ENCODE measurements at regions not wholly inside any gene's neighbourhood (a gene's known extent, or its start where the extent isn't known, plus 50 kb on each side); places are given as distances from the start of the nearest gene placed in this dataset.

DNA sequence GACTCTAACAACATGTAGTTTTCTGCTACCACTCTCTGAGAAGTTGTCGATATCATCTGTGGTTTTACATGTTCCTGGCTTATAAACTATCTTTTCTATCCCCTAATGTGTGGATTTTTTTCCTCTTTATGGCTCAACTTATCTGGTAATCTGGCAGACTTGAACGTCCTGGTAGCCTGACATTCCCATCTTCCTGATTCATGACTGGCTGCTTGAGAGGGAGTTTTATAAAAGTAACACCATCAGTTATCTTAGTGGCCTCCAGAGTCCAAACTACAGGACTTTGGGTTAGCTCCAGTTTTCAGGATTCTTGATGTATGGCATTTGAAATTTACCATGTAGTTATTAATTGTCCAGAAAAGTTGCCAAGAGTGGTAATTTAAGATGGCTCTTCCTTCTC lies 174.0 kb upstream of the GULP1 start:
- TF ChIP-seq, protein P1, sequence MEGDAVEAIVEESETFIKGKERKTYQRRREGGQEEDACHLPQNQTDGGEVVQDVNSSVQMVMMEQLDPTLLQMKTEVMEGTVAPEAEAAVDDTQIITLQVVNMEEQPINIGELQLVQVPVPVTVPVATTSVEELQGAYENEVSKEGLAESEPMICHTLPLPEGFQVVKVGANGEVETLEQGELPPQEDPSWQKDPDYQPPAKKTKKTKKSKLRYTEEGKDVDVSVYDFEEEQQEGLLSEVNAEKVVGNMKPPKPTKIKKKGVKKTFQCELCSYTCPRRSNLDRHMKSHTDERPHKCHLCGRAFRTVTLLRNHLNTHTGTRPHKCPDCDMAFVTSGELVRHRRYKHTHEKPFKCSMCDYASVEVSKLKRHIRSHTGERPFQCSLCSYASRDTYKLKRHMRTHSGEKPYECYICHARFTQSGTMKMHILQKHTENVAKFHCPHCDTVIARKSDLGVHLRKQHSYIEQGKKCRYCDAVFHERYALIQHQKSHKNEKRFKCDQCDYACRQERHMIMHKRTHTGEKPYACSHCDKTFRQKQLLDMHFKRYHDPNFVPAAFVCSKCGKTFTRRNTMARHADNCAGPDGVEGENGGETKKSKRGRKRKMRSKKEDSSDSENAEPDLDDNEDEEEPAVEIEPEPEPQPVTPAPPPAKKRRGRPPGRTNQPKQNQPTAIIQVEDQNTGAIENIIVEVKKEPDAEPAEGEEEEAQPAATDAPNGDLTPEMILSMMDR (IDR thresholded peaks at IDR 0.05) = no peak
- no peak for TF ChIP-seq POLR2A (IDR thresholded peaks at IDR 0.05)

Data from body of pancreas (tissue), 4 donors.